SH-SY5Y (cell line): ENCODE measurements at regions not wholly inside any gene's neighbourhood (a gene's known extent, or its start where the extent isn't known, plus 50 kb on each side); places are given as distances from the start of the nearest gene placed in this dataset.

Source experiments
- GATA2 ChIP-seq: IDR thresholded peaks from 2 replicates; pipeline ENCODE4 v1.6.1; 2011; ENCODE audit warnings: mild to moderate bottlenecking, low read depth, low read length
- GATA3 ChIP-seq: IDR thresholded peaks from 2 replicates; pipeline ENCODE4 v1.6.1; 2011; ENCODE audit warnings: low read depth, mild to moderate bottlenecking, low read length, moderate library complexity

- no peak for TF ChIP-seq GATA2
- TF ChIP-seq GATA3, result no peak
These were observed 171.9 kb downstream of the TMA16 start for GRCh38 chr4:163666332-163666873.
